Esophagus squamous epithelium (tissue), 5 donors: ENCODE measurements at regions not wholly inside any gene's neighbourhood (a gene's known extent, or its start where the extent isn't known, plus 50 kb on each side); places are given as distances from the start of the nearest gene placed in this dataset.

Source experiments
- DNase-seq: peaks from one replicate; lab custom pipeline; 2025; lab: John Stamatoyannopoulos, UW
- H3K27ac ChIP-seq, 4 donors: fragments of 200-600 bp; sonication (generic); one replicate each; pipeline ENCODE4 v1.5.1; 2016 to 2019; ENCODE audit warnings: mild to moderate bottlenecking in 1 of 4
- H3K27me3 ChIP-seq, 4 donors: fragments of 200-600 bp; sonication (generic); 1 replicate in 3 of 4; 2 replicates in 1 of 4; pipeline versions ENCODE4 v1.5.1 to v1.6.0; 2017 to 2021; ENCODE audit warnings: antibody characterized with exemption in 1 of 4
- H3K36me3 ChIP-seq, 3 donors: fragments of 200-600 bp; sonication (generic); one replicate each; pipeline ENCODE4 v1.5.1; 2016 to 2019
- H3K4me1 ChIP-seq, 3 donors: fragments of 200-600 bp; sonication (generic); one replicate each; pipeline ENCODE4 v1.5.1; 2017 to 2019
- H3K4me3 ChIP-seq, 4 donors: fragments of 200-600 bp; sonication (generic); 1 replicate in 3 of 4; 2 replicates in 1 of 4; pipeline ENCODE4 v1.5.1; 2016 to 2019; ENCODE audit warnings: mild to moderate bottlenecking in 2 of 4, moderate library complexity in 1 of 4
- H3K9me3 ChIP-seq, 3 donors: fragments of 200-600 bp; sonication (generic); one replicate each; pipeline ENCODE4 v1.5.1; 2016 to 2019
- CTCF ChIP-seq, 6 experiments: fragments of 450-650 bp in 4 of 6; fragments of 200-600 bp in 2 of 6; sonication (generic) in 2 of 6; IDR thresholded peaks; one replicate each; pipeline ENCODE4 v1.5.1; 2016 to 2019; ENCODE audit warnings: antibody characterized with exemption in 6 of 6, mild to moderate bottlenecking in 4 of 6, moderate library complexity in 4 of 6
- POLR2A ChIP-seq, 4 donors: fragments of 450-650 bp; IDR thresholded peaks; one replicate each; pipeline ENCODE4 v1.6.1; 2017; ENCODE audit warnings: antibody characterized with exemption in 4 of 4, mild to moderate bottlenecking in 4 of 4, moderate library complexity in 3 of 4
- WGBS, 2 donors: methylation state at CpG; one replicate each; pipeline ENCODE4 v1.1.5; 2018; 5-methylcytosine and 5-hydroxymethylcytosine counted together
- intact Hi-C: fragments of 100-400 bp; cut with DNase I; formaldehyde crosslinking; loops from one replicate; pipeline ENCODE4 v1.15.0; 2022
- donor health status: DM: yes; HTN: yes; CAD: no.

- 80 to 90% methylated on average over 2 of the region's 2 CpGs for WGBS, 2 donors
- Histone ChIP-seq H3K27me3 (no peaks in the 10 kb centered on the region), H3K9me3 (no peaks in the 10 kb centered on the region), H3K4me1 (peaks cover 0 to 17% (median 3%) of the 10 kb centered on the region in 3 donors), H3K27ac (no peak overlapping the region), H3K4me3 (no peak overlapping the region), H3K36me3 (no peaks in the 10 kb centered on the region)
- TF ChIP-seq POLR2A (IDR thresholded peaks at IDR 0.05) (no peak), CTCF (IDR thresholded peaks at IDR 0.05) (no peak)
- intact Hi-C loops: no loop called here
- no peak for DNase-seq
These were observed 235.2 kb upstream of the RAB4A start for GRCh38 chr1:229035748-229036082.

- intact Hi-C loops: no loop called here
- Histone ChIP-seq H3K27ac (no peak overlapping the region), H3K9me3 (no peaks in the 10 kb centered on the region), H3K4me1 (peaks cover 0 to 8% (median 3%) of the 10 kb centered on the region in 3 donors), H3K4me3 (no peak overlapping the region), H3K27me3 (no peaks in the 10 kb centered on the region), H3K36me3 (no peaks in the 10 kb centered on the region)
- WGBS, 2 donors: 49 to 72% methylated on average over 4 of the region's 4 CpGs
- TF ChIP-seq POLR2A (IDR thresholded peaks at IDR 0.05) (no peak), CTCF (IDR thresholded peaks at IDR 0.05) (no peak)
- no peak for DNase-seq
These were observed 233.0 kb upstream of the RAB4A start for GRCh38 chr1:229037806-229038405.

GRCh38 chr1:229040630-229041358 lies 230.1 kb upstream of the RAB4A start:
- TF ChIP-seq POLR2A (IDR thresholded peaks at IDR 0.05) (no peak), CTCF (IDR thresholded peaks at IDR 0.05) (no peak)
- WGBS, 2 donors: 83 to 89% methylated on average over 6 of the region's 6 CpGs
- H3K4me1 ChIP-seq: peaks cover 0 to 8% (median 3%) of the 10 kb centered on the region in 3 donors
- H3K27me3 ChIP-seq: no peaks in the 10 kb centered on the region
- H3K9me3 ChIP-seq: no peaks in the 10 kb centered on the region
- intact Hi-C loops: no loop called here
- no peak overlapping the region for H3K4me3 ChIP-seq
- no peak for DNase-seq
- H3K27ac ChIP-seq: no peak overlapping the region
- no peaks in the 10 kb centered on the region for H3K36me3 ChIP-seq

GRCh38 chr1:229041946-229042345 lies 229.0 kb upstream of the RAB4A start:
- DNase-seq: no peak
- Histone ChIP-seq H3K27ac (no peak overlapping the region), H3K27me3 (peaks cover 0 to 8% (median 0%) of the 10 kb centered on the region in 4 donors), H3K4me3 (no peak overlapping the region), H3K9me3 (no peaks in the 10 kb centered on the region), H3K4me1 (peaks cover 0 to 8% (median 3%) of the 10 kb centered on the region in 3 donors), H3K36me3 (no peaks in the 10 kb centered on the region)
- intact Hi-C loops: no loop called here
- 69 to 82% methylated on average over 9 of the region's 9 CpGs for WGBS, 2 donors
- TF ChIP-seq POLR2A (IDR thresholded peaks at IDR 0.05) (no peak), CTCF (IDR thresholded peaks at IDR 0.05) (no peak)

- H3K27me3 ChIP-seq: peaks cover 0 to 8% (median 0%) of the 10 kb centered on the region in 4 donors
- DNase-seq: no peak
- intact Hi-C loops: no loop called here
- 47 to 75% methylated on average over 4 of the region's 4 CpGs for WGBS, 2 donors
- H3K4me3 ChIP-seq: no peak overlapping the region
- H3K9me3 ChIP-seq: no peaks in the 10 kb centered on the region
- H3K36me3 ChIP-seq: no peaks in the 10 kb centered on the region
- no peak for TF ChIP-seq POLR2A (IDR thresholded peaks at IDR 0.05)
- no peak for TF ChIP-seq CTCF (IDR thresholded peaks at IDR 0.05)
- H3K27ac ChIP-seq: no peak overlapping the region
- H3K4me1 ChIP-seq: peaks cover 0 to 8% (median 3%) of the 10 kb centered on the region in 3 donors
These were observed 228.4 kb upstream of the RAB4A start for GRCh38 chr1:229042482-229042881.
